Type B pancreatic cell (in vitro differentiated cells): ENCODE measurements at regions not wholly inside any gene's neighbourhood (a gene's known extent, or its start where the extent isn't known, plus 50 kb on each side); places are given as distances from the start of the nearest gene placed in this dataset.

Experiments
- DNase-seq: peaks from one replicate; pipeline ENCODE4 v3.0.0; 2021; ENCODE audit warnings: mixed read lengths; ENCODE audit not compliant: unreplicated experiment; ENCODE audit errors: extremely low spot score
- H3K27ac Mint-ChIP-seq: 2 replicates; pipeline ENCODE4 v1.8.0; 2021; ENCODE audit warnings: mild to moderate bottlenecking, mixed read lengths
- H3K27me3 Mint-ChIP-seq: 2 replicates; pipeline ENCODE4 v1.8.0; 2021; ENCODE audit warnings: mixed read lengths
- H3K36me3 Mint-ChIP-seq: 2 replicates; pipeline ENCODE4 v1.8.0; 2021; ENCODE audit warnings: mixed read lengths
- H3K4me1 Mint-ChIP-seq: one replicate; pipeline ENCODE4 v1.8.0; 2021; ENCODE audit warnings: mixed read lengths; ENCODE audit not compliant: unreplicated experiment
- H3K4me3 Mint-ChIP-seq: 2 replicates; pipeline ENCODE4 v1.8.0; 2021; ENCODE audit warnings: mild to moderate bottlenecking, mixed read lengths
- H3K9me3 Mint-ChIP-seq: 2 replicates; pipeline ENCODE4 v1.8.0; 2021; ENCODE audit warnings: mixed read lengths
- TF ChIP-seq, protein P1 (sequence below): fragments of 200-600 bp; sonication (generic); conservative IDR thresholded peaks from 2 replicates; pipeline ENCODE4 v1.5.0; 2021; ENCODE audit warnings: antibody characterized with exemption, mild to moderate bottlenecking

- H3K4me3 Mint-ChIP-seq: no peak overlapping the region
- H3K27ac Mint-ChIP-seq: no peak overlapping the region
- H3K9me3 Mint-ChIP-seq: no peaks in the 10 kb centered on the region
- TF ChIP-seq, protein P1, sequence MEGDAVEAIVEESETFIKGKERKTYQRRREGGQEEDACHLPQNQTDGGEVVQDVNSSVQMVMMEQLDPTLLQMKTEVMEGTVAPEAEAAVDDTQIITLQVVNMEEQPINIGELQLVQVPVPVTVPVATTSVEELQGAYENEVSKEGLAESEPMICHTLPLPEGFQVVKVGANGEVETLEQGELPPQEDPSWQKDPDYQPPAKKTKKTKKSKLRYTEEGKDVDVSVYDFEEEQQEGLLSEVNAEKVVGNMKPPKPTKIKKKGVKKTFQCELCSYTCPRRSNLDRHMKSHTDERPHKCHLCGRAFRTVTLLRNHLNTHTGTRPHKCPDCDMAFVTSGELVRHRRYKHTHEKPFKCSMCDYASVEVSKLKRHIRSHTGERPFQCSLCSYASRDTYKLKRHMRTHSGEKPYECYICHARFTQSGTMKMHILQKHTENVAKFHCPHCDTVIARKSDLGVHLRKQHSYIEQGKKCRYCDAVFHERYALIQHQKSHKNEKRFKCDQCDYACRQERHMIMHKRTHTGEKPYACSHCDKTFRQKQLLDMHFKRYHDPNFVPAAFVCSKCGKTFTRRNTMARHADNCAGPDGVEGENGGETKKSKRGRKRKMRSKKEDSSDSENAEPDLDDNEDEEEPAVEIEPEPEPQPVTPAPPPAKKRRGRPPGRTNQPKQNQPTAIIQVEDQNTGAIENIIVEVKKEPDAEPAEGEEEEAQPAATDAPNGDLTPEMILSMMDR: no peak
- no peak for DNase-seq
- H3K36me3 Mint-ChIP-seq: no peaks in the 10 kb centered on the region
- H3K27me3 Mint-ChIP-seq: peaks cover 3% of the 10 kb centered on the region
- peaks cover 5% of the 10 kb centered on the region for H3K4me1 Mint-ChIP-seq
Observed at GRCh38 chr15:87326269-87326668, 930.3 kb downstream of the NTRK3 start.

- Mint-ChIP-seq H3K27me3 (peaks cover 13% of the 10 kb centered on the region), H3K27ac (no peak overlapping the region), H3K36me3 (no peaks in the 10 kb centered on the region), H3K4me1 (peaks cover 5% of the 10 kb centered on the region), H3K4me3 (no peak overlapping the region), H3K9me3 (no peaks in the 10 kb centered on the region)
- TF ChIP-seq, protein P1: no peak
- DNase-seq: no peak
Observed at GRCh38 chr15:87322870-87323269, 933.7 kb downstream of the NTRK3 start.

GRCh38 chr15:87322265-87322664 is 934.3 kb downstream of the NTRK3 start:
- TF ChIP-seq, protein P1: no peak
- H3K9me3 Mint-ChIP-seq: no peaks in the 10 kb centered on the region

DNA sequence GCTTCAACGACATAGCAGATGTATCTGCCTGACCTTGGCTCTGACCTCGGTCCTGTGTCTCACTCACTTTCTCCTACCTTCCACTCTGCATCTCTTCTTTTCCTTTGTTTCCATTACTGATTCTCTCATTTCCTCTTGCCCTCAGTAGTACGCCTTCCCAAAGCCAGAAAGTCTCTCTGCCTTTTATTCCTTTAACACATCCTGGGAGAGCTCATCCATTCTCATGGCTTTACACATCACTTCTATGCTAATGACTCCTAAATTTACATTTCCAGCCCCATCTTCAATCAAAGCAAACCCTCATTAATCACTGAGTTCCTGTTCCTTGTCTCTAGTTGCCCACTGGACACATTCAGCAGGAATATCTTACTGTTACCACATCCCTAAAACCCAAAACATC is 938.6 kb downstream of the NTRK3 start:
- Mint-ChIP-seq H3K36me3 (no peaks in the 10 kb centered on the region), H3K4me1 (no peaks in the 10 kb centered on the region), H3K4me3 (no peak overlapping the region), H3K27ac (no peak overlapping the region), H3K9me3 (no peaks in the 10 kb centered on the region), H3K27me3 (peaks cover 23% of the 10 kb centered on the region)
- TF ChIP-seq, protein P1: no peak
- DNase-seq: no peak

More at GRCh38 chr15:87322265-87322664, 934.3 kb downstream of the NTRK3 start:
- Mint-ChIP-seq H3K27ac (no peak overlapping the region), H3K27me3 (peaks cover 16% of the 10 kb centered on the region), H3K4me3 (no peak overlapping the region), H3K36me3 (no peaks in the 10 kb centered on the region), H3K4me1 (peaks cover 5% of the 10 kb centered on the region)
- DNase-seq: no peak

DNA sequence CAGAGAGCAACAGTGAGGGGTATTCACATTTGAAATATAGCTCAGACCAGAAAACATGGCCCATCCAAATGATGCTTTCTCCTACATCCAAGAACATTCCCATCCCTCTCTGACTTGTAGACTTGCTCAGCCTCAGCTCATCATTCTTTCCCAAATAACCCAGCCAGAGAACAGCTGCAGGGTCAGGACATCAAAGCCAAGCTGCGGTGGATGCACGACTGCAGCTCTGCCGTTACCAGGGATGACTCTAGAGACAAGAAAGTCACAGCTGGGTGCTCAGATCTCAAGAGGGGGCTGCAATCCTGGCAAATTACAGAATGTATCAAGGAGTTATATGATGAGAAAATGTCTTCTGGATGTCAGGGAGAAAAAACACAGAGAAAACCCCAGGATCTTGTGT is 944.3 kb downstream of the NTRK3 start:
- TF ChIP-seq, protein P1: no peak
- Mint-ChIP-seq H3K4me3 (no peak overlapping the region), H3K27ac (no peak overlapping the region), H3K9me3 (no peaks in the 10 kb centered on the region), H3K36me3 (no peaks in the 10 kb centered on the region), H3K27me3 (peaks cover 15% of the 10 kb centered on the region), H3K4me1 (no peaks in the 10 kb centered on the region)
- no peak for DNase-seq

DNA sequence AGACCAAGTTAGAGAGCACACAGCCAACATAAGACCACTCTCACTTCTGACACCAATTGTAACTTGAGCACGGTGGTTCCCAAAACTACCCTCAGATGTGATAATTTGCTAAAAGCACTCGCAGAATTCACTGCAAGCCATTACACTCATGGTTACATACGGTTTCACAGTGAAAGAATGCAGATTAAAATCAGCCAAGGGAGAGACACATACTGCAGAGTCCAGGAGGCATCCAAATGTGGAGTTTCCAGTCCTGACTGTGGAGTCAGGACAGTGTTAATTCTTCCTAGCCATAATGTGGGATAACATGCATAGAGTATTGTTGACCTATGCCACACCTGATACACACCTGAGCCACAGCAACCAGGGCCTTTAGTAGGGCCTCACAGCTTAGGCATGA is 956.4 kb downstream of the NTRK3 start:
- H3K4me3 Mint-ChIP-seq: no peak overlapping the region
- no peaks in the 10 kb centered on the region for H3K36me3 Mint-ChIP-seq
- no peak overlapping the region for H3K27ac Mint-ChIP-seq
- no peaks in the 10 kb centered on the region for H3K9me3 Mint-ChIP-seq
- H3K4me1 Mint-ChIP-seq: no peaks in the 10 kb centered on the region
- DNase-seq: no peak
- H3K27me3 Mint-ChIP-seq: peaks cover 3% of the 10 kb centered on the region
- TF ChIP-seq, protein P1: no peak
